GM18508 (cell line): ENCODE measurements at regions not wholly inside any gene's neighbourhood (a gene's known extent, or its start where the extent isn't known, plus 50 kb on each side); places are given as distances from the start of the nearest gene placed in this dataset.
"Not testable (repeated sequence)": the region's sequence is repeated elsewhere in the genome, so short reads cannot be mapped to it uniquely, and the experiment has no call there.

Experiments used
- ATAC-seq: cut with Tn5 transposase; IDR thresholded peaks from one replicate; pipeline ENCODE4 v1.9.1; 2021; ENCODE audit warnings: moderate number of reproducible peaks; ENCODE audit not compliant: insufficient read depth, unreplicated experiment

GRCh38 chr6:164751395-164751794, 558.0 kb downstream of the C6orf118 start:
- ATAC-seq = no peak

DNA sequence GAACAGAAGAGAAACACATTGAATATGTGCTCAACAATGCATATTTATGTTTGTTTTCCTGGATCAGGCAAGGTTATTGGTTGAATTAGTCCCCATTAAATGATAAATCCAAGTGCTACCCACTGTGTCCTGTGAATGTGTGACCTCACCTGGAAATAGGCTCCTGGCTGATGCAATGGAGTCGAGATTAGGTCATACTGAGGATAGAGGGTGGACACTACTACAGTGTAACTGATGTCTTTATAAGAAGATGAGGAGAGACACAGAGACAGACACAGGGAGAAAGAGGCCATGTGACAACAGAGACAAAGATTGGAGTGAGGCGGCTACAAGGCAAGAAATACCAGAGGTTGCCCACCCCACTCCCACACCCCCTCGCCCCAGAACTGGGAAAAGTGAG, 559.3 kb downstream of the C6orf118 start:
- ATAC-seq = no peak

- no peak for ATAC-seq
Observed at GRCh38 chr6:164749221-164750064, 560.0 kb downstream of the C6orf118 start.

GRCh38 chr6:164744301-164744700, 565.1 kb downstream of the C6orf118 start:
- ATAC-seq = no peak

DNA sequence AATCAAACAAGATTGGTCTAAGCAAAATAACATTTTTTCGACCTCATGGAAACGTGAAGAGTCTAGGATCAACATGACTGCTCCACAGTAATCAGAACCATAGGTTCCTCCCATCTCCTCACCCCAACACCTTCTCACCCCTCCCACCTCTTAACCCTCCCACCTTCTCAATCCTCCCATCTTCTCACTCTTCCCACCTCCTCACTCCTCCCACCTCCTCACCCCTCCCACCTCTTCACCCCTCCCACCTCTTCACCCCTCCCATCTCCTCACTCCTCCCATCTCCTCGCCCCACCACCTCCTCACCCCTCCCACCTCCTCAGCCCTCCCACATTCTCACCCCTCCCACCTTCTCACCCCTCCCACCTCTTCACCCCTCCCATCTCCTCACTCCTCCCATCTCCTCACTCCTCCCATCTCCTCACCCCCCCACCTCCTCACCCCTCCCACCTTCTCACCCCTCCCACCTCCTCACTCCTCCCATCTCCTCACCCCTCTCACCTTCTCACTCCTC, 567.4 kb downstream of the C6orf118 start:
- no peak for ATAC-seq

DNA sequence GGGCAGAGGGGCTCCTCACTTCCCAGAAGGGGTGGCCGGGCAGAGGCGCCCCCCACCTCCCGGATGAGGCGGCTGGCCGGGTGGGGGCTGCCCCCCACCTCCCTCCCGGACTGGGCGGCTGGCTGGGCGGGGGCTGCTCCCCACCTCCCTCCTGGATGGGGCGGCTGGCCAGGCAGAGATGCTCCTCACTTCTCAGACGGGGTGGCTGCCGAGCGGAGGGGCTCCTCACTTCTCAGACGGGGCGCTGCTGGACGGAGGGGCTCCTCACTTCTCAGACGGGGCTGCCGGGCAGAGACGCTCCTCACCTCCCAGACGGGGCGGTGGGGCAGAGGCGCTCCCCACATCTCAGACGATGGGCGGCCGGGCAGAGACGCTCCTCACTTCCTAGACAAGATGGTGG, 573.3 kb downstream of the C6orf118 start:
- not testable (repeated sequence) for ATAC-seq

GRCh38 chr6:164731539-164731938, 577.9 kb downstream of the C6orf118 start:
- no peak for ATAC-seq

GRCh38 chr6:164721460-164721859, 587.9 kb downstream of the C6orf118 start:
- ATAC-seq = no peak

DNA sequence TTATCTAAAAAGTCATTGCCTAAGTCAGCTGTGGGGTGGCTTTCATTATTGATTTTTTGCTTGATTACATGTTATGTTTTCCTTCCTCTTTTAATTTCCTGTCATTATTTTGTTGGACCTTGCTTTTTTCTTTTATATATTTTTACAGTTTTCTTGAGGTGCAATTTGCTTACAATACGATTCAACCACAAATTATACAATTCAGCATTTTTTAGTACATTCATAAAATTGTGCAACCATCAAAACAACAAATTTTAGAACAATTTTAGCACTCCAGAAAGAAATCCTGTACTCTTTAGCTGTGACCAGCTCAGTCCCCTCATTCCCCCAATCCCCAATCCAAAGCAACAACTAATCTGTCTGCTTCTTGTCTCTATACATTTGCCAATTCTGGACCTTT, 608.9 kb downstream of the C6orf118 start:
- no peak for ATAC-seq

- ATAC-seq = no peak
Observed at GRCh38 chr6:164695896-164696295, 613.5 kb downstream of the C6orf118 start.

DNA sequence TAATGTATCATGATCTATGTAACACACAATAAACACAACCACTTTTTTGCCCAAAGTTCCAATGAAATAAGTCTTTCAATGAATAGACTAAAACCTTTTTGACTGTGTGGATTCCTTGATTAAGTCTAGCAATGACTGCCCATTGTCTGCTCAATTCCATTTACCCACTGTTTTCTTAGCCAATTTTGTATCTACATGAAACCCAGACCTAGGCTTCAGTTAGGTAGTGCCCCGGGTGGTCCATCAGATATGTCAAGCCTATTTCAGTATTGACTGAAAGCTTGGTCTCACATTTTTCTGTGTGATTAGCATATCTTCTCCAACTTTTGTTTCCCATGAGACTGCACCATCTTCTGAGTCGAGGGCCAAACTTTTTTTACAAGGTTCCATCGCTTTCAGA, 615.0 kb downstream of the C6orf118 start:
- no peak for ATAC-seq

DNA sequence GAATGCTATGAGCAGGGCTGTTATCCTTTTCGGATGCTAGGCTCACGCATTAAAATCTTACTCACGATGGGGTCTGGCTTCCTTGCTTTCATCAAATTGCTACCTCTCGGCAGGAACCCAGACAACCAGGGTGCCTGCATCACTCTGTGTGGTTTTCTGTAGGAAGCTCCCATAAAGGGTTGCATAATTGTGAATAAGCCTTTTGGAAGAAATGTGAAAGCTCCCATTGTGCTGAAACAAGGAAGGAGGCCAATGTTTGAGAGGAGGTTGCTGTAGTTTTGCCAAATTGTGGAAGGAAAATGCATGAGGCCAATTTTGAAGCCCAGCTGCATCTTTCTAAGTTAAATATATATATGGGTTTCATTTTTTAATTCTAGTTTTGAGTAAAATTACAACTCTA, 615.5 kb downstream of the C6orf118 start:
- ATAC-seq = no peak

- no peak for ATAC-seq
Observed at GRCh38 chr6:164692772-164693510, 616.5 kb downstream of the C6orf118 start.

- no peak for ATAC-seq
Observed at GRCh38 chr6:164690702-164691500, 618.5 kb downstream of the C6orf118 start.

GRCh38 chr6:164690241-164690640, 619.2 kb downstream of the C6orf118 start:
- ATAC-seq = no peak

GRCh38 chr6:164665328-164665727, 644.1 kb downstream of the C6orf118 start:
- no peak for ATAC-seq

DNA sequence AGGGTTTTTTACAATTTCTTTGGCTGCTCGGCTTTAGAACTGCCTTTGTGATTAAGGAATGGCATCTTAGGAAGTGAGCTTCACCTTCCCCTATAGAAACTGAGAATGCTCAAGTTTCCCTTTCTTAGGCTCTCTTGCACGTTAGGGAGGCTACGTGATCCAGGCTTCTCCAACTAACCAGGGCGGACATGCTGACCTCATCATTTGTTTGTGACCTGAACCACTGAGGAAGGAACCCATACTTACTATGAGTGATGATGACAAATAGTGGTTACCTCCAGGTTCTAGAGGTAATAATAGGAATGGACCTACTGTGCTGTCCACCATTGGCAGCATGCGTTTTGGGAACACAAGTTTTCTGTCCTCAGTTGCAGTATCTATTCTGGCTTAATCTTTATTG, 645.8 kb downstream of the C6orf118 start:
- ATAC-seq = no peak

GRCh38 chr6:164661716-164662115, 647.7 kb downstream of the C6orf118 start:
- no peak for ATAC-seq

GRCh38 chr6:164660781-164661180, 648.6 kb downstream of the C6orf118 start:
- ATAC-seq = no peak

GRCh38 chr6:164640956-164641355, 668.4 kb downstream of the C6orf118 start:
- ATAC-seq = no peak
